H1 (cell line): ENCODE measurements at regions not wholly inside any gene's neighbourhood (a gene's known extent, or its start where the extent isn't known, plus 50 kb on each side); places are given as distances from the start of the nearest gene placed in this dataset.

ENCODE experiments used
- CTCF ChIA-PET: fragments of 300-600 bp; sonication (Branson Sonifier 250); formaldehyde crosslinking; loops from one replicate; lab custom pipeline; 2021; ENCODE audit not compliant: partially characterized antibody; lab: Charles Lee
- POLR2A ChIA-PET: fragments of 300-600 bp; sonication (Branson Sonifier 250); formaldehyde crosslinking; loops from one replicate; lab custom pipeline; 2021; ENCODE audit warnings: inconsistent platforms; ENCODE audit not compliant: partially characterized antibody; lab: Charles Lee
- DNase-seq, 2 experiments: peaks; one replicate each; pipeline versions ENCODE4 v3.0.0 to v3.0.0-alpha.2; 2010 to 2022; ENCODE audit warnings: low spot score in 2 of 2, low read depth in 1 of 2, mixed read lengths in 1 of 2
- FAIRE-seq: peaks from 2 replicates; lab custom pipeline; 2011; peaks lifted over from hg19 to GRCh38; lab: Jason Lieb, UNC
- H2AFZ ChIP-seq: 2 replicates; pipeline ENCODE4 v1.8.1; 2012; ENCODE audit warnings: low read length, inconsistent platforms
- H2AK5ac ChIP-seq: 2 replicates; pipeline ENCODE4 v1.6.1; 2013; ENCODE audit warnings: low read depth, low read length
- H2BK120ac ChIP-seq: replicated peaks from 2 replicates; pipeline ENCODE3; 2013; ENCODE audit warnings: low read depth, low read length, inconsistent platforms
- H2BK12ac ChIP-seq: 2 replicates; pipeline ENCODE4 v1.6.1; 2013; ENCODE audit warnings: low read depth, low read length
- H2BK15ac ChIP-seq: 2 replicates; pipeline ENCODE4 v1.6.1; 2013; ENCODE audit warnings: low read length
- H2BK20ac ChIP-seq: 2 replicates; pipeline ENCODE4 v1.6.1; 2013; ENCODE audit warnings: low read length
- H2BK5ac ChIP-seq: 2 replicates; pipeline ENCODE4 v1.6.1; 2013; ENCODE audit warnings: low read depth, low read length
- H3K14ac ChIP-seq: 2 replicates; pipeline ENCODE4 v1.6.1; 2013; ENCODE audit warnings: inconsistent platforms; ENCODE audit not compliant: insufficient read length
- H3K18ac ChIP-seq: 2 replicates; pipeline ENCODE4 v1.6.1; 2013; ENCODE audit warnings: low read length; ENCODE audit errors: extremely low read depth
- H3K23ac ChIP-seq: 2 replicates; pipeline ENCODE4 v1.6.1; 2013; ENCODE audit warnings: inconsistent platforms; ENCODE audit not compliant: insufficient read length
- H3K23me2 ChIP-seq: 2 replicates; pipeline ENCODE4 v1.6.1; 2013; ENCODE audit warnings: low read depth, low read length
- H3K27ac ChIP-seq: 2 replicates; pipeline ENCODE4 v1.6.1; 2011; ENCODE audit warnings: low read depth, low read length, inconsistent platforms
- H3K27me3 ChIP-seq, 4 experiments: replicated peaks in 1 of 4; 1 replicate in 1 of 4; 2 replicates in 3 of 4; pipeline versions ENCODE4 v1.6.1 to v1.8.1; 2011 to 2013; ENCODE audit warnings: low read length in 3 of 4, mild to moderate bottlenecking in 3 of 4, inconsistent platforms in 2 of 4, mixed read lengths in 2 of 4, moderate library complexity in 1 of 4; ENCODE audit not compliant: control insufficient read depth in 3 of 4, insufficient read depth in 3 of 4; ENCODE audit errors: extremely low read depth in 1 of 4
- H3K36me3 ChIP-seq, 4 experiments: 2 replicates each; pipeline versions ENCODE4 v1.6.1 to v1.8.1; 2011 to 2013; ENCODE audit warnings: mild to moderate bottlenecking in 4 of 4, low read length in 3 of 4, moderate library complexity in 2 of 4, control low read depth in 1 of 4, inconsistent platforms in 1 of 4; ENCODE audit not compliant: insufficient read depth in 4 of 4, control insufficient read depth in 2 of 4
- H3K4ac ChIP-seq: replicated peaks from 2 replicates; pipeline ENCODE3; 2013; ENCODE audit warnings: low read length, low read depth, mixed read lengths, inconsistent platforms; ENCODE audit not compliant: insufficient read length
- H3K4me1 ChIP-seq, 4 experiments: replicated peaks in 1 of 4; 1 replicate in 1 of 4; 2 replicates in 3 of 4; pipeline versions ENCODE4 v1.6.1 to v1.8.1; 2011 to 2013; ENCODE audit warnings: low read length in 3 of 4, inconsistent platforms in 2 of 4, mixed read lengths in 1 of 4; ENCODE audit not compliant: insufficient read depth in 4 of 4, control insufficient read depth in 3 of 4
- H3K4me2 ChIP-seq, 2 experiments: 2 replicates each; pipeline versions ENCODE4 v1.6.1 to v1.8.1; 2011 to 2013; ENCODE audit warnings: low read depth in 2 of 2, low read length in 2 of 2, control low read depth in 1 of 2, inconsistent platforms in 1 of 2, mild to moderate bottlenecking in 1 of 2; ENCODE audit not compliant: insufficient read depth in 1 of 2
- H3K4me3 ChIP-seq, 4 experiments: fragments of 200-600, 300-600 bp in 1 of 4; sonication (generic), shearing (Covaris generic), sonication (Bioruptor Twin) in 1 of 4; 2 replicates each; pipeline versions ENCODE4 v1.5.1 to v1.8.1; 2011 to 2016; ENCODE audit warnings: low read length in 4 of 4, low read depth in 3 of 4, control low read depth in 2 of 4, inconsistent platforms in 2 of 4, mild to moderate bottlenecking in 2 of 4, mixed read lengths in 1 of 4, moderate library complexity in 1 of 4; ENCODE audit not compliant: insufficient read depth in 2 of 4; ENCODE audit errors: extremely low read depth in 1 of 4
- H3K56ac ChIP-seq: replicated peaks from 2 replicates; pipeline ENCODE3; 2013; ENCODE audit warnings: low read depth, mild to moderate bottlenecking, mixed read lengths, low read length, inconsistent platforms; ENCODE audit not compliant: insufficient read length
- H3K79me1 ChIP-seq: 2 replicates; pipeline ENCODE4 v1.6.1; 2013; ENCODE audit warnings: low read depth, low read length, control low read depth
- H3K79me2 ChIP-seq, 2 experiments: 2 replicates each; pipeline versions ENCODE4 v1.6.1 to v1.8.1; 2012 to 2013; ENCODE audit warnings: low read length in 2 of 2, mild to moderate bottlenecking in 2 of 2, inconsistent platforms in 1 of 2; ENCODE audit not compliant: insufficient read depth in 2 of 2, control insufficient read depth in 1 of 2
- H3K9ac ChIP-seq, 4 experiments: replicated peaks in 1 of 4; 1 replicate in 1 of 4; 2 replicates in 3 of 4; pipeline versions ENCODE4 v1.6.1 to v1.8.1; 2011 to 2013; ENCODE audit warnings: low read depth in 3 of 4, low read length in 3 of 4, control low read depth in 2 of 4, mild to moderate bottlenecking in 2 of 4, moderate library complexity in 2 of 4, inconsistent platforms in 1 of 4; ENCODE audit errors: extremely low read depth in 1 of 4
- H3K9me3 ChIP-seq, 2 experiments: 2 replicates each; pipeline versions ENCODE4 v1.6.1 to v1.8.1; 2012 to 2013; ENCODE audit warnings: mild to moderate bottlenecking in 2 of 2, moderate library complexity in 2 of 2, control low read depth in 1 of 2, inconsistent platforms in 1 of 2, low read depth in 1 of 2, low read length in 1 of 2, mixed read lengths in 1 of 2; ENCODE audit not compliant: insufficient read depth in 2 of 2
- H4K20me1 ChIP-seq, 2 experiments: replicated peaks in 1 of 2; 2 replicates each; pipeline versions ENCODE3 to v1.8.1; 2011 to 2013; ENCODE audit warnings: inconsistent platforms in 2 of 2, low read length in 2 of 2, mild to moderate bottlenecking in 1 of 2; ENCODE audit not compliant: insufficient read depth in 2 of 2, control insufficient read depth in 1 of 2
- H4K5ac ChIP-seq: 2 replicates; pipeline ENCODE4 v1.6.1; 2013; ENCODE audit warnings: low read length, low read depth, mixed read lengths, inconsistent platforms; ENCODE audit not compliant: insufficient read length
- H4K8ac ChIP-seq: 2 replicates; pipeline ENCODE4 v1.8.0; 2013; ENCODE audit warnings: mild to moderate bottlenecking, moderate library complexity, low read length, inconsistent platforms; ENCODE audit not compliant: insufficient read depth; ENCODE audit errors: extremely low read depth
- H4K91ac ChIP-seq: replicated peaks from 2 replicates; pipeline ENCODE3; 2013; ENCODE audit warnings: low read length, mixed read lengths, inconsistent platforms; ENCODE audit not compliant: insufficient read length
- ASH2L ChIP-seq: fragments of 200-600, 300-600 bp; sonication (generic); IDR thresholded peaks from one replicate; pipeline ENCODE4 v1.7.1; 2017; ENCODE audit warnings: low read length
- CHD1 ChIP-seq: IDR thresholded peaks from 2 replicates; pipeline ENCODE4 v1.6.1; 2012; ENCODE audit warnings: low read depth, low read length, improper control_type of control experiment
- CREB1 ChIP-seq: IDR thresholded peaks from 2 replicates; pipeline ENCODE4 v1.6.1; 2012; ENCODE audit warnings: inconsistent platforms
- HDAC2 ChIP-seq, 2 experiments: fragments of 300-600 bp in 1 of 2; sonication (generic) in 1 of 2; IDR thresholded peaks; 2 replicates each; pipeline ENCODE4 v1.6.1; 2011 to 2012; ENCODE audit warnings: low read depth in 2 of 2, low read length in 2 of 2, mild to moderate bottlenecking in 2 of 2, moderate library complexity in 2 of 2, borderline replicate concordance in 1 of 2, inconsistent platforms in 1 of 2
- KDM1A ChIP-seq: fragments of 200-600, 300-600 bp; sonication (generic); IDR thresholded peaks from 2 replicates; pipeline ENCODE4 v1.7.1; 2016; ENCODE audit warnings: mild to moderate bottlenecking, low read length, borderline replicate concordance
- KDM5A ChIP-seq: fragments of 200-600 bp; IDR thresholded peaks from 2 replicates; pipeline ENCODE4 v1.7.1; 2012; ENCODE audit warnings: mild to moderate bottlenecking, low read length, inconsistent platforms, mixed read lengths
- POLR2AphosphoS5 ChIP-seq: IDR thresholded peaks from 2 replicates; pipeline ENCODE4 v1.6.1; 2011; ENCODE audit warnings: low read depth, low read length
- POU5F1 ChIP-seq: IDR thresholded peaks from 2 replicates; pipeline ENCODE4 v1.6.1; 2011; ENCODE audit warnings: low read depth, mild to moderate bottlenecking, low read length, moderate library complexity
- RBBP5 ChIP-seq: IDR thresholded peaks from 2 replicates; pipeline ENCODE4 v1.7.1; 2012; ENCODE audit warnings: low read depth, mild to moderate bottlenecking, inconsistent platforms, low read length, moderate library complexity, borderline replicate concordance
- RXRA ChIP-seq: IDR thresholded peaks from 2 replicates; pipeline ENCODE4 v1.6.1; 2011; ENCODE audit warnings: low read depth, mild to moderate bottlenecking, low read length, moderate library complexity; ENCODE audit not compliant: insufficient read depth
- SP2 ChIP-seq: IDR thresholded peaks from 2 replicates; pipeline ENCODE4 v1.6.1; 2012; ENCODE audit warnings: mild to moderate bottlenecking, low read length, inconsistent platforms
- SP4 ChIP-seq: IDR thresholded peaks from 2 replicates; pipeline ENCODE4 v1.6.1; 2012; ENCODE audit warnings: low read length, inconsistent platforms
- TAF1 ChIP-seq: IDR thresholded peaks from 2 replicates; pipeline ENCODE4 v1.6.1; 2011; ENCODE audit warnings: mild to moderate bottlenecking, low read depth, low read length
- TEAD4 ChIP-seq: IDR thresholded peaks from 2 replicates; pipeline ENCODE4 v1.6.1; 2012; ENCODE audit warnings: low read depth, low read length, inconsistent platforms, mixed read lengths
- WGBS, 2 experiments: shearing (Covaris generic) in 1 of 2; methylation state at CpG; one replicate each; pipeline versions ENCODE4 v1.1.6 to v1.1.7; 2013 to 2015; ENCODE audit warnings: low lambda C conversion rate in 2 of 2, mixed read lengths in 2 of 2, inconsistent platforms in 1 of 2, low coverage in 1 of 2, missing lambda C conversion rate in 1 of 2; ENCODE audit not compliant: insufficient replicate concordance in 2 of 2, insufficient coverage in 1 of 2, insufficient read length in 1 of 2; ENCODE audit errors: extremely low coverage in 1 of 2, missing lambda C conversion rate in 1 of 2; 5-methylcytosine and 5-hydroxymethylcytosine counted together
- TF ChIP-seq, protein P1 (sequence below): IDR thresholded peaks from 2 replicates; pipeline ENCODE4 v1.6.1; 2011; ENCODE audit warnings: low read length, improper control_type of control experiment
- TF ChIP-seq, protein P2 (sequence below): IDR thresholded peaks from 2 replicates; pipeline ENCODE4 v1.6.1; 2012; ENCODE audit warnings: inconsistent platforms

DNA sequence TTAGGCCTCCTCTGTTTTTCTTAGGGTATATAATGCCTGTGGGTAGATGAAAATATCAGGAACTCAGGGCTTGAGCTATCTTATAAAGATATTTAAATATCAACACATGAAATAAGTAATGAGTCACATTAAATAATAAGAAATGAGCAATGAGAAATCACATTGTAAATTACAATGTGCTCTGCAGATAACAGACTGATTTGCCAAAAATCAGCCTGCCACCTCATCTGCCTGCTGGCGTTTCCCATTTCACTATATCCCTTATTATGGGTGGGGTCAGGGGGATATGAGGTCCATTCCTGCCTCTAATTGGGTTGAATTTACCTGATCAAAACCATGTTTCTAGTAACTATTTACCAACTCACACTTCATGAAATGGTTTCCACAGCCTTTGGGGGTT, 335.2 kb downstream of the CDC5L start:
- H4K20me1 ChIP-seq: no peaks in the 10 kb centered on the region
- no peak for TF ChIP-seq CREB1
- no peak for TF ChIP-seq KDM1A
- TF ChIP-seq SP4: no peak
- TF ChIP-seq, protein P1, sequence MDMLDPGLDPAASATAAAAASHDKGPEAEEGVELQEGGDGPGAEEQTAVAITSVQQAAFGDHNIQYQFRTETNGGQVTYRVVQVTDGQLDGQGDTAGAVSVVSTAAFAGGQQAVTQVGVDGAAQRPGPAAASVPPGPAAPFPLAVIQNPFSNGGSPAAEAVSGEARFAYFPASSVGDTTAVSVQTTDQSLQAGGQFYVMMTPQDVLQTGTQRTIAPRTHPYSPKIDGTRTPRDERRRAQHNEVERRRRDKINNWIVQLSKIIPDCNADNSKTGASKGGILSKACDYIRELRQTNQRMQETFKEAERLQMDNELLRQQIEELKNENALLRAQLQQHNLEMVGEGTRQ: no peak
- TF ChIP-seq SP2: no peak
- TF ChIP-seq TEAD4: no peak
- TF ChIP-seq TAF1: no peak
- no peak for TF ChIP-seq KDM5A
- no peak for TF ChIP-seq ASH2L
- no peak for TF ChIP-seq RXRA
- TF ChIP-seq, protein P2, sequence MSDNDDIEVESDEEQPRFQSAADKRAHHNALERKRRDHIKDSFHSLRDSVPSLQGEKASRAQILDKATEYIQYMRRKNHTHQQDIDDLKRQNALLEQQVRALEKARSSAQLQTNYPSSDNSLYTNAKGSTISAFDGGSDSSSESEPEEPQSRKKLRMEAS: no peak
- no peak for TF ChIP-seq RBBP5
- TF ChIP-seq POLR2AphosphoS5: no peak
- no peak for TF ChIP-seq HDAC2 (IDR thresholded peaks at IDR 0.05; ENCODE audit: borderline replicate concordance in 1 of 2, low read depth in 2 of 2, low read length in 2 of 2)
- TF ChIP-seq CHD1: no peak
- TF ChIP-seq POU5F1: no peak
- TF ChIP-seq, all 59 proteins: peak for 0
- H4K91ac ChIP-seq: no peak overlapping the region
- no peak overlapping the region for H4K8ac ChIP-seq
- ChIA-PET CTCF (no interaction called here), POLR2A (no interaction called here)
- no peaks in the 10 kb centered on the region for H3K23me2 ChIP-seq
- H2AK5ac ChIP-seq: no peak overlapping the region
- H3K27ac ChIP-seq: no peak overlapping the region
- H3K4ac ChIP-seq: no peak overlapping the region
- no peaks in the 10 kb centered on the region; a peak in 1 of 7 replicates for H3K4me1 ChIP-seq
- H4K5ac ChIP-seq: no peak overlapping the region
- DNase-seq: no peak
- H3K9ac ChIP-seq: no peak overlapping the region
- H3K27me3 ChIP-seq: no peaks in the 10 kb centered on the region
- no peak overlapping the region for H3K4me2 ChIP-seq
- no peaks in the 10 kb centered on the region for H3K9me3 ChIP-seq
- no peak overlapping the region for H2BK5ac ChIP-seq
- no peak overlapping the region for H2BK20ac ChIP-seq
- 89% methylated on average over 1 of the region's 1 CpG; no CpG with 5 or more reads in 1 of the 2 experiments for WGBS, 2 experiments
- no peak overlapping the region for H3K56ac ChIP-seq
- FAIRE-seq: no peak
- no peak overlapping the region for H3K14ac ChIP-seq
- no peaks in the 10 kb centered on the region for H3K36me3 ChIP-seq
- H2BK120ac ChIP-seq: no peak overlapping the region
- H3K79me2 ChIP-seq: no peaks in the 10 kb centered on the region
- no peak overlapping the region for H3K23ac ChIP-seq
- H3K4me3 ChIP-seq: no peak overlapping the region
- H2BK12ac ChIP-seq: no peak overlapping the region
- H2AFZ ChIP-seq: no peak overlapping the region
- H3K18ac ChIP-seq: no peak overlapping the region
- no peaks in the 10 kb centered on the region for H3K79me1 ChIP-seq
- no peak overlapping the region for H2BK15ac ChIP-seq
